Fibroblast of the aortic adventitia (primary cell): ENCODE measurements at regions not wholly inside any gene's neighbourhood (a gene's known extent, or its start where the extent isn't known, plus 50 kb on each side); places are given as distances from the start of the nearest gene placed in this dataset.

ENCODE experiments used
- DNase-seq: peaks from one replicate; pipeline ENCODE4 v3.0.0-alpha.2; 2010; ENCODE audit warnings: low read depth
- H3K4me3 ChIP-seq: 2 replicates; pipeline ENCODE4 v1.5.1; 2011; ENCODE audit warnings: low read depth, mild to moderate bottlenecking, control low read depth, low read length, moderate library complexity
- TF ChIP-seq, protein P1 (sequence below): IDR thresholded peaks from 2 replicates; pipeline ENCODE4 v1.5.1; 2011; ENCODE audit warnings: mild to moderate bottlenecking, low read length, control low read depth, inconsistent platforms; ENCODE audit not compliant: insufficient read depth

DNA sequence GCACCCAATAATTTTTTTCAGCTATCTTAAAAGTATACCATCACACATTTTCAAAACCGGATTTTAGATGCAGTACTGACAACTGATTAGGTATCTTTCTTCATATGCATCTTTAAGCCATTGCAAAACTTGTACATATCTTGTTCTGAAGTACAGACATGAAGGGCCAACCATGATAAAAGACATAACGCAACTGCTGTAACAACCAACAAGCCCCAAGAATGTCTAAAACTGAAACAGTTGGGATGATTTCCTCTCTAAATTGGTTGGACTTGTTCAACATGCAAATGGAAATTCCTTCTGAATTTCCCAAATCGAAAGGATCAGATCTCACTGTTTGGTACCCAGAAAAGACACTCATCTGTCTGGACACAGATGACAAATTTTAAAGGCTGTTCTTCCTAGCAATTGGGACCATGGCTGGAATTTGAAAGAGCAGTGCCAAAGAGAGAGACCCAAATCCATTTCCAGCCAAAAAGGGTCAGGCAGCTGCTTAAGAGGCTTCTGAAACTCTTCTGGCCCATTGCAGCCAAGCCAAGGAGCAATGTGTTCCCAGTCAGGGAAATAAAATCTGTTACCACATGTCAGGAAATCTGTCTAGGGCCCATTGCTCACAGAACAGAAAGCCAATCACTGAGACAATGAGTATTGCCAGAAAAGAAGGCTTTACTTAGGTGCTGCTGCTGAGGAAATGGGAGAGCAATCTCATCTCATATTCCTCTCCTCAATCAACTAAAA lies 1122.4 kb upstream of the USP15 start:
- no peak overlapping the region for H3K4me3 ChIP-seq
- TF ChIP-seq, protein P1, sequence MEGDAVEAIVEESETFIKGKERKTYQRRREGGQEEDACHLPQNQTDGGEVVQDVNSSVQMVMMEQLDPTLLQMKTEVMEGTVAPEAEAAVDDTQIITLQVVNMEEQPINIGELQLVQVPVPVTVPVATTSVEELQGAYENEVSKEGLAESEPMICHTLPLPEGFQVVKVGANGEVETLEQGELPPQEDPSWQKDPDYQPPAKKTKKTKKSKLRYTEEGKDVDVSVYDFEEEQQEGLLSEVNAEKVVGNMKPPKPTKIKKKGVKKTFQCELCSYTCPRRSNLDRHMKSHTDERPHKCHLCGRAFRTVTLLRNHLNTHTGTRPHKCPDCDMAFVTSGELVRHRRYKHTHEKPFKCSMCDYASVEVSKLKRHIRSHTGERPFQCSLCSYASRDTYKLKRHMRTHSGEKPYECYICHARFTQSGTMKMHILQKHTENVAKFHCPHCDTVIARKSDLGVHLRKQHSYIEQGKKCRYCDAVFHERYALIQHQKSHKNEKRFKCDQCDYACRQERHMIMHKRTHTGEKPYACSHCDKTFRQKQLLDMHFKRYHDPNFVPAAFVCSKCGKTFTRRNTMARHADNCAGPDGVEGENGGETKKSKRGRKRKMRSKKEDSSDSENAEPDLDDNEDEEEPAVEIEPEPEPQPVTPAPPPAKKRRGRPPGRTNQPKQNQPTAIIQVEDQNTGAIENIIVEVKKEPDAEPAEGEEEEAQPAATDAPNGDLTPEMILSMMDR: no peak

DNA sequence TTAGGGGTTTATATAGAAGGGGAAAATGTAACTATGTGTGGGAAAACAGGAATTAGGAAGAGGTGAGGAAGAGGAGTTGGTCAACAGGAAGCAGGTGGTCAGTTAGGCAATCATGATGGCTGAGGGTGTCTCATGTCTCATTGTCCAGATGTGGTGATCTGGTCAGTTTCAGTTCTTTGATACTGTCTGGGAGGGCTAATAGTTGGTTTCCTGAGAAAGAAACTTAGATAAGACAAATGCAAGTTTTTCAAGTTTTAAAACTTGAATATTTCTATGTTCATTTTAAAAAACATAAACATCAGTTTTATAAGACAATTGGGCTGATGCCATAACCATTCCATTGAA lies 1121.8 kb upstream of the USP15 start:
- no peak overlapping the region for H3K4me3 ChIP-seq
- TF ChIP-seq, protein P1: no peak
- DNase-seq: no peak

More for the DNA sequence above, 1122.4 kb upstream of the USP15 start:
- no peak for DNase-seq

DNA sequence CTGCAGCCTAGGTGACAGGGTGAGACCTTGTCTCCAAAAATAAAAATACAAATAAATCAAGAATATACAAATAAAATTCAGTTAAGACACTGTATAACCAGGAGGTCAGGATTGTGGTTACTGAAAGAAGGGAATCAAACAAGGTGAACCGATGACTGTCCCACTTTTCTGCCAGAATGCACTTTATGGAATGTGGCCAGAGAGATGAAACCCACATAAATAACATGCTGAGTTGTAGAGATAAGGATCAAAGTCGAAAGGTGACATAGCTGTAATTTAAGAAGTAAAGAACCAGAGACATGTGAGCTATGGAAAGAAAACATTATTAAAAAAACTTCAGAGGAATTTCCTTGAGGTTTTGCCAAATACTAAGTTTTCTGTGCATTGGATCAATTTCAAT lies 1098.2 kb upstream of the USP15 start:
- TF ChIP-seq, protein P1: no peak
- DNase-seq: no peak
- H3K4me3 ChIP-seq: no peak overlapping the region

DNA sequence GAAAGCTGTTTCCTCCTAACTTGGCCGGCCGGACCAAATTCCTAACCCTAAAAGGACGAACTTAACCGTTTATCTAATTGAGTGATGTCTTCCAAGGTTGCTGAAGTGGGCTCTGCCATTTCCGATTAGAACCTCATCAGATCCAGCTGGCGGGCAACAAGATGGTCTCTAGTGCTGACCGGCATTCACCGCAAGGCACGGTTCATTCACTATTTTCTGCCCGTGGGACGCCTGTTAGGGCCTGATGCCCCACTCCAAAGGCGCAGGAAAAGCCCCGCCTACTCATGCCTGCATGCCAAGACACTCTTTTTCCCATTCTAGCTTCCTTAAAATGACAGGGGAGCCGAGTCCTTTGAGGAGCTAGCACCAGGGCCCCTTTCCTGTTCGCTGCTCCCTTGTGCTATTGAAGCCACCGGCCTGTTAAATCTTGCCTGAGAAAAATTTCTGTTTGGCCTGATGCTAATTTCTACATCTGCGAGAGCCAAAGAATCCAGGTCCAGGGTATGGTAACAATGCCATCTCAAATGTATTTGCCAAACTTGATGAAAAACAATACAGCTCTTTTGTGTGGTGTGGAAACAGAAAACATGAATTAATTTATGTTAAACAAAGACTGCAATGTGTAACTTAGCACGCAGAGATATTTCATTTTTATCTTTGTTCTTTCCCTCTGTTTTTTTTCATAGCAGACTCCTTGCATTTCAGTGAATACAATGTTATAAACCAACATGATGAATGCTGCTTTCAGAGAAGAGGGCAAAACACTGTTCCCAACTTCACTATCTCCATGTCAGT lies 1071.2 kb upstream of the USP15 start:
- no peak for DNase-seq
- H3K4me3 ChIP-seq: no peak overlapping the region
- TF ChIP-seq, protein P1: no peak

DNA sequence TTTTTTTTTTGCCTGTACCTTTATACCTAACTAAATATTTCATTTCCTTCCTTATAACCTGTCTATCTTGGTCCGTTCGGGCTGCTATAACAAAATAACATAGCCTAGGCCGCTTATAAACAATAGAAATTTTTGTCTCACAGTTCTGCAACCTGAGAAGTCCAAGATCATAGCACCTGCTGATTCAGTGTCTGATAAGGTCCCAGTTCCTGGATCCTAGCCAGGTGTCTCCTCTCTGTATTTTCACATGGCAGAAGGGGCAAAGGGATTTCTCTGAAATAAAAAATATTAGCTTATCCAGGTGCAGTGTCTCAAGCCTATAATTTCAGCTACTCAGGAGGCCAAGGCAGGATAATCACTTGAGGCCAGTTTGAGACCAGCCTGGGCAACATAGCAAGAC lies 1046.6 kb upstream of the USP15 start:
- no peak overlapping the region for H3K4me3 ChIP-seq
- TF ChIP-seq, protein P1: no peak
- DNase-seq: no peak

DNA sequence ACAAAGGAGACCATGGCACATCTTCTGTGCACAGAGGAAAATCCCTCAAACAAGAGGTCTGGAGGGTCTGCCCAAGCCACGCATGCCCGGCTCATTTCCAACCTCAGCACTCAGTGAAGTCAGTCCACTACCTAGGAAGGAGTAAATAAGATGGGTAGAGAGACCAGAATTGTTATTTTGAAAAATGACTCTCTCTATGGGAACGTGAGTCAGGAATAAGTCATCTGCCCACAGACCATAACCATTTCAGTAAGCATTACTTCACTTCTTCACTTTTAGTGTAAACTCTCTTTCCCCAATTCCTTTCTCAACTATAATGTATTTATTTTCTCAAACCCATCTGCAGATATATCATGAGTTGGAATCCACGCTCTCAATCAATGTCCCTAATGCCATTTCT lies 1039.9 kb upstream of the USP15 start:
- DNase-seq: no peak
- H3K4me3 ChIP-seq: no peak overlapping the region
- TF ChIP-seq, protein P1: no peak
